K562 (cell line): ENCODE measurements at regions not wholly inside any gene's neighbourhood (a gene's known extent, or its start where the extent isn't known, plus 50 kb on each side); places are given as distances from the start of the nearest gene placed in this dataset.

Experiments
- ATAC-seq: fragments of 200-7000 bp; cut with Tn5 transposase; 3 replicates; pipeline ENCODE4 v1.9.1; 2020; ENCODE audit warnings: moderate library complexity
- BruUV-seq: library from RNA; stranded (reverse); fragments of 400-500 nt; replicated peaks from 2 replicates; lab custom pipeline; 2021; lab: Mats Ljungman, UMichigan
- CTCF ChIA-PET: fragments of 300-600 bp; formaldehyde crosslinking; extraction: SDS; loops from one replicate; lab custom pipeline; 2021; ENCODE audit warnings: low intra/inter-chr PET ratio; lab: Yijun Ruan, JAX
- POLR2A ChIA-PET: fragments of 300-600, 350-650 bp; sonication (Branson Sonifier 250); formaldehyde crosslinking; extraction: SDS; loops from one replicate; lab custom pipeline; 2021; ENCODE audit warnings: antibody characterized with exemption, inconsistent platforms; lab: Yijun Ruan, JAX
- DNase-seq, 4 experiments: peaks; one replicate each; pipeline versions ENCODE4 v3.0.0 to v3.0.0-alpha.2; 2011 to 2018; ENCODE audit warnings: low spot score in 3 of 4, mixed read lengths in 3 of 4; ENCODE audit errors: extremely low read depth in 1 of 4
- FAIRE-seq: peaks from 2 replicates; lab custom pipeline; 2011; peaks lifted over from hg19 to GRCh38; lab: Jason Lieb, UNC
- H2AFZ ChIP-seq: 2 replicates; pipeline ENCODE4 v1.6.0; 2011; ENCODE audit warnings: low read depth, low read length, control low read depth, inconsistent platforms
- H3K27ac ChIP-seq: fragments of 200-600 bp; 3 replicates; pipeline ENCODE4 v1.8.0; 2011; ENCODE audit warnings: low read depth, mild to moderate bottlenecking, control low read depth, inconsistent platforms, low read length, moderate library complexity, mixed read lengths; ENCODE audit errors: extremely low read depth
- H3K27me3 ChIP-seq, 2 experiments: fragments of 300-600 bp in 1 of 2; 2 replicates in 1 of 2; 3 replicates in 1 of 2; pipeline versions ENCODE4 v1.6.0 to v1.8.0; 2011; ENCODE audit warnings: inconsistent platforms in 2 of 2, low read length in 2 of 2, mild to moderate bottlenecking in 1 of 2, mixed read lengths in 1 of 2, moderate library complexity in 1 of 2; ENCODE audit not compliant: control insufficient read depth in 2 of 2, insufficient read depth in 2 of 2
- H3K36me3 ChIP-seq: fragments of 300-600 bp; 3 replicates; pipeline ENCODE4 v1.8.0; 2011; ENCODE audit warnings: mild to moderate bottlenecking, low read length, inconsistent platforms; ENCODE audit not compliant: control insufficient read depth, insufficient read depth
- H3K4me1 ChIP-seq, 2 experiments: fragments of 200-600 bp in 1 of 2; replicated peaks in 1 of 2; 2 replicates in 1 of 2; 3 replicates in 1 of 2; pipeline versions ENCODE4 v1.5.1 to v1.8.0; 2011; ENCODE audit warnings: inconsistent platforms in 2 of 2, low read length in 2 of 2, mild to moderate bottlenecking in 1 of 2, mixed read lengths in 1 of 2, moderate library complexity in 1 of 2; ENCODE audit not compliant: control insufficient read depth in 2 of 2, insufficient read depth in 2 of 2
- H3K4me2 ChIP-seq: 2 replicates; pipeline ENCODE4 v1.6.1; 2011; ENCODE audit warnings: low read length, control low read depth, inconsistent platforms, mixed read lengths; ENCODE audit not compliant: insufficient read depth
- H3K4me3 ChIP-seq: fragments of 200-600 bp; sonication (generic), shearing (Covaris generic); 2 replicates; pipeline ENCODE4 v1.5.1; 2016; ENCODE audit warnings: control low read depth, inconsistent platforms
- H3K79me2 ChIP-seq: fragments of 200-600 bp; 3 replicates; pipeline ENCODE4 v1.8.0; 2011; ENCODE audit warnings: low read length, inconsistent platforms; ENCODE audit not compliant: control insufficient read depth, insufficient read depth
- H3K9ac ChIP-seq, 2 experiments: 2 replicates each; pipeline versions ENCODE4 v1.6.0 to v1.6.1; 2011; ENCODE audit warnings: low read depth in 2 of 2, low read length in 2 of 2, control low read depth in 1 of 2, inconsistent platforms in 1 of 2, mild to moderate bottlenecking in 1 of 2, mixed read lengths in 1 of 2; ENCODE audit not compliant: insufficient read depth in 1 of 2
- H3K9me1 ChIP-seq: one replicate; pipeline ENCODE4 v1.6.0; 2011; ENCODE audit warnings: inconsistent platforms, mild to moderate bottlenecking, low read length, moderate library complexity; ENCODE audit not compliant: control insufficient read depth, insufficient read depth
- H3K9me3 ChIP-seq: replicated peaks from 2 replicates; pipeline ENCODE4 v1.5.1; 2011; ENCODE audit warnings: low read depth, low read length, inconsistent platforms; ENCODE audit not compliant: control insufficient read depth, insufficient read depth
- H4K20me1 ChIP-seq: replicated peaks from 2 replicates; pipeline ENCODE4 v1.6.1; 2011; ENCODE audit warnings: low read length, inconsistent platforms, mixed read lengths; ENCODE audit not compliant: control insufficient read depth, insufficient read depth
- ARHGAP35 ChIP-seq: fragments of 450-650 bp; IDR thresholded peaks from 2 replicates; pipeline ENCODE4 v1.6.1; 2018; ENCODE audit not compliant: partially characterized antibody
- ERF ChIP-seq: fragments of 450-650 bp; formaldehyde crosslinking; IDR thresholded peaks from 2 replicates; pipeline ENCODE4 v1.4.0; 2020; ENCODE audit warnings: mild to moderate bottlenecking, mixed read lengths
- KDM2B ChIP-seq: fragments of 250-450 bp; sonication (Bioruptor Pico); IDR thresholded peaks from 2 replicates; pipeline ENCODE4 v1.8.0; 2021; ENCODE audit warnings: mild to moderate bottlenecking, moderate library complexity
- POLR2AphosphoS5 ChIP-seq: IDR thresholded peaks from 2 replicates; pipeline ENCODE4 v1.6.1; 2011; ENCODE audit warnings: mild to moderate bottlenecking, low read depth, low read length, moderate library complexity; ENCODE audit not compliant: control insufficient read depth, insufficient read depth
- SETDB1 ChIP-seq: IDR thresholded peaks from one replicate; pipeline ENCODE4 v1.6.1; 2012; ENCODE audit warnings: low read length, control low read depth, inconsistent platforms
- SP1 ChIP-seq: sonication (generic); formaldehyde crosslinking; IDR thresholded peaks from 2 replicates; pipeline ENCODE4 v1.8.1; 2022; ENCODE audit warnings: mild to moderate bottlenecking, missing genetic modification reagents
- ZSCAN29 ChIP-seq: fragments of 450-650 bp; IDR thresholded peaks from 2 replicates; pipeline ENCODE4 v1.6.1; 2017
- WGBS: fragments of 100-300 bp; shearing (Covaris generic); methylation state at CpG from one replicate; pipeline ENCODE4 v1.1.6; 2016; ENCODE audit warnings: low coverage, mixed read lengths; ENCODE audit not compliant: insufficient coverage; ENCODE audit errors: missing lambda C conversion rate; 5-methylcytosine and 5-hydroxymethylcytosine counted together
- in situ Hi-C: fragments of 300-500 bp; cut with MboI; formaldehyde crosslinking; loops from 4 replicates; pipeline ENCODE4 v1.15.0; 2018; ENCODE audit warnings: inconsistent platforms, mixed read lengths
- intact Hi-C: fragments of 100-400 bp; cut with micrococcal nuclease; formaldehyde crosslinking; loops from 2 replicates; pipeline ENCODE4 v1.14.2; 2022
- TF ChIP-seq, protein P1 (sequence below), 2 experiments: IDR thresholded peaks; 2 replicates each; pipeline ENCODE4 v1.6.1; 2011; ENCODE audit warnings: borderline replicate concordance in 1 of 2, control low read depth in 1 of 2, low read depth in 1 of 2, low read length in 1 of 2, mild to moderate bottlenecking in 1 of 2, mixed read lengths in 1 of 2, moderate library complexity in 1 of 2; ENCODE audit not compliant: insufficient read depth in 1 of 2, insufficient read length in 1 of 2, poor library complexity in 1 of 2, severe bottlenecking in 1 of 2; ENCODE audit errors: extremely low read depth in 1 of 2
- TF ChIP-seq, protein P2 (sequence below): fragments of 250-450 bp; sonication (Bioruptor Pico); IDR thresholded peaks from 2 replicates; pipeline ENCODE4 v1.4.0; 2020; ENCODE audit warnings: mild to moderate bottlenecking
- TF ChIP-seq, protein P3 (sequence below): fragments of 250-450 bp; sonication (Bioruptor Pico); IDR thresholded peaks from 2 replicates; pipeline ENCODE4 v1.9.0; 2021; ENCODE audit warnings: mild to moderate bottlenecking, inconsistent platforms
- TF ChIP-seq, protein P4 (sequence below): sonication (generic); formaldehyde crosslinking; IDR thresholded peaks from 2 replicates; pipeline ENCODE4 v1.8.1; 2023; ENCODE audit warnings: mild to moderate bottlenecking, missing genetic modification reagents

DNA sequence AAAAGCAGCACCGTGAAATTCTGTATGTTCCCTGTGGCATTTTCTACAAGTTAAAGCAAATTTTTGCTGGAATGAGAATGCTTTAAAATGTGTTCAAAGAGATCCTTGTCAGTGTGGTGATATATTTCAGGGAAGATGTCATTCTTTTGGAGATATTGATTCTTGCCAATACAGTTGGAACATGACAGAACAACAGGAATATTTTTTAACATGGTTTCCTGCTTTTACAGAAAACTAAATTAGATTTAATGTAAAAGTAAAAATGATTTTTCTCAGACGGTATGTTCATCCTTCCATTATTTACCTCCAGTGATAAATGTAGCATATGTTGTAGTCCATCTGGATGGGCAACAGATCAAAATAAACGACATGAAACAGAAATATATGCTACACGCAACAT lies 474.8 kb downstream of the TMA16 start (continued):
- TF ChIP-seq, protein P1, sequence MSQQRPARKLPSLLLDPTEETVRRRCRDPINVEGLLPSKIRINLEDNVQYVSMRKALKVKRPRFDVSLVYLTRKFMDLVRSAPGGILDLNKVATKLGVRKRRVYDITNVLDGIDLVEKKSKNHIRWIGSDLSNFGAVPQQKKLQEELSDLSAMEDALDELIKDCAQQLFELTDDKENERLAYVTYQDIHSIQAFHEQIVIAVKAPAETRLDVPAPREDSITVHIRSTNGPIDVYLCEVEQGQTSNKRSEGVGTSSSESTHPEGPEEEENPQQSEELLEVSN (IDR thresholded peaks at IDR 0.05; ENCODE audit: borderline replicate concordance in 1 of 2, extremely low read depth in 1 of 2, insufficient read depth in 1 of 2, insufficient read length in 1 of 2, low read depth in 1 of 2, low read length in 1 of 2, poor library complexity in 1 of 2, severe bottlenecking in 1 of 2) = no peak
- TF ChIP-seq, protein P2, sequence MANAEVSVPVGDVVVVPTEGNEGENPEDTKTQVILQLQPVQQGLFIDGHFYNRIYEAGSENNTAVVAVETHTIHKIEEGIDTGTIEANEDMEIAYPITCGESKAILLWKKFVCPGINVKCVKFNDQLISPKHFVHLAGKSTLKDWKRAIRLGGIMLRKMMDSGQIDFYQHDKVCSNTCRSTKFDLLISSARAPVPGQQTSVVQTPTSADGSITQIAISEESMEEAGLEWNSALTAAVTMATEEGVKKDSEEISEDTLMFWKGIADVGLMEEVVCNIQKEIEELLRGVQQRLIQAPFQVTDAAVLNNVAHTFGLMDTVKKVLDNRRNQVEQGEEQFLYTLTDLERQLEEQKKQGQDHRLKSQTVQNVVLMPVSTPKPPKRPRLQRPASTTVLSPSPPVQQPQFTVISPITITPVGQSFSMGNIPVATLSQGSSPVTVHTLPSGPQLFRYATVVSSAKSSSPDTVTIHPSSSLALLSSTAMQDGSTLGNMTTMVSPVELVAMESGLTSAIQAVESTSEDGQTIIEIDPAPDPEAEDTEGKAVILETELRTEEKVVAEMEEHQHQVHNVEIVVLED (CRISPR knock-in tag) = no peak
- no peak for TF ChIP-seq KDM2B (CRISPR knock-in tag)
- TF ChIP-seq, protein P3, sequence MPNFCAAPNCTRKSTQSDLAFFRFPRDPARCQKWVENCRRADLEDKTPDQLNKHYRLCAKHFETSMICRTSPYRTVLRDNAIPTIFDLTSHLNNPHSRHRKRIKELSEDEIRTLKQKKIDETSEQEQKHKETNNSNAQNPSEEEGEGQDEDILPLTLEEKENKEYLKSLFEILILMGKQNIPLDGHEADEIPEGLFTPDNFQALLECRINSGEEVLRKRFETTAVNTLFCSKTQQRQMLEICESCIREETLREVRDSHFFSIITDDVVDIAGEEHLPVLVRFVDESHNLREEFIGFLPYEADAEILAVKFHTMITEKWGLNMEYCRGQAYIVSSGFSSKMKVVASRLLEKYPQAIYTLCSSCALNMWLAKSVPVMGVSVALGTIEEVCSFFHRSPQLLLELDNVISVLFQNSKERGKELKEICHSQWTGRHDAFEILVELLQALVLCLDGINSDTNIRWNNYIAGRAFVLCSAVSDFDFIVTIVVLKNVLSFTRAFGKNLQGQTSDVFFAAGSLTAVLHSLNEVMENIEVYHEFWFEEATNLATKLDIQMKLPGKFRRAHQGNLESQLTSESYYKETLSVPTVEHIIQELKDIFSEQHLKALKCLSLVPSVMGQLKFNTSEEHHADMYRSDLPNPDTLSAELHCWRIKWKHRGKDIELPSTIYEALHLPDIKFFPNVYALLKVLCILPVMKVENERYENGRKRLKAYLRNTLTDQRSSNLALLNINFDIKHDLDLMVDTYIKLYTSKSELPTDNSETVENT = no peak

DNA sequence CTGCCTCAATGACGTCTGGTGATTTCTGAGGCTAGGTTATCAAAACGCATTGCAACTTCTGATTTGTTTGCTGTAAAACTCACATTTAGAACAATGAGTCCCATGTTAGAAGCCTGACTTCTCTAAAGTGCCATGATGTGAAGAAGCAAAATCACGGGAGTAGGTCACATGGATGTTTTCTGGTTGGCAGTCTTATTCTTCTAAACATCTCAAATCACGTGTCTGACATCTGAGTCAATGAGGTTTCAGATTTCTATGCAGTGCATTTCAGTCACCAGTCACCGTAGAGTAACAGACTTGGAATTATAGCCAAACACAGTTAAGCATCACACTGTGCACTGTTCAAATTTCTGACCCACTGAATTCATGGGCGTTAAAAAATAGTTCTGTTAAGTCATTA lies 482.1 kb downstream of the TMA16 start:
- ATAC-seq = no peak
- intact Hi-C loops (no loop called here), in situ Hi-C loops (no loop called here)
- Histone ChIP-seq H3K4me2 (no peak overlapping the region), H2AFZ (no peak overlapping the region), H3K9me3 (no peaks in the 10 kb centered on the region), H3K4me1 (no peaks in the 10 kb centered on the region), H3K4me3 (no peak overlapping the region), H3K27ac (no peak overlapping the region), H3K36me3 (no peaks in the 10 kb centered on the region), H3K79me2 (no peaks in the 10 kb centered on the region), H3K9ac (no peak overlapping the region), H3K27me3 (no peaks in the 10 kb centered on the region), H4K20me1 (no peaks in the 10 kb centered on the region), H3K9me1 (no peaks in the 10 kb centered on the region)
- BruUV-seq = no TSS peak
- POLR2A ChIA-PET = no interaction called here
- CTCF ChIA-PET = no interaction called here
- DNase-seq = no peak
- FAIRE-seq = no peak
- TF ChIP-seq SP1 (CRISPR knock-in tag) (no peak), ZSCAN29 (no peak), SETDB1 (no peak), POLR2AphosphoS5 (no peak), ERF (no peak), ARHGAP35 (no peak)
- TF ChIP-seq, protein P4, sequence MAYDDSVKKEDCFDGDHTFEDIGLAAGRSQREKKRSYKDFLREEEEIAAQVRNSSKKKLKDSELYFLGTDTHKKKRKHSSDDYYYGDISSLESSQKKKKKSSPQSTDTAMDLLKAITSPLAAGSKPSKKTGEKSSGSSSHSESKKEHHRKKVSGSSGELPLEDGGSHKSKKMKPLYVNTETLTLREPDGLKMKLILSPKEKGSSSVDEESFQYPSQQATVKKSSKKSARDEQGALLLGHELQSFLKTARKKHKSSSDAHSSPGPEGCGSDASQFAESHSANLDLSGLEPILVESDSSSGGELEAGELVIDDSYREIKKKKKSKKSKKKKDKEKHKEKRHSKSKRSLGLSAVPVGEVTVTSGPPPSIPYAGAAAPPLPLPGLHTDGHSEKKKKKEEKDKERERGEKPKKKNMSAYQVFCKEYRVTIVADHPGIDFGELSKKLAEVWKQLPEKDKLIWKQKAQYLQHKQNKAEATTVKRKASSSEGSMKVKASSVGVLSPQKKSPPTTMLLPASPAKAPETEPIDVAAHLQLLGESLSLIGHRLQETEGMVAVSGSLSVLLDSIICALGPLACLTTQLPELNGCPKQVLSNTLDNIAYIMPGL (CRISPR knock-in tag) = no peak
- WGBS = 0% methylated on average over 6 of the region's 6 CpGs
